ENCODE measurements at regions not wholly inside any gene's neighbourhood (a gene's known extent, or its start where the extent isn't known, plus 50 kb on each side); places are given as distances from the start of the nearest gene placed in this dataset.

- no peak for TF ChIP-seq ZNF830 (CRISPR knock-in tag; IDR thresholded peaks at IDR 0.05)
- no peak for TF ChIP-seq SLC30A9 (CRISPR knock-in tag; IDR thresholded peaks at IDR 0.05)
- no peak for TF ChIP-seq USF1 (CRISPR knock-in tag; IDR thresholded peaks at IDR 0.05)
- TF ChIP-seq NFE2 (IDR thresholded peaks at IDR 0.05; ENCODE audit: low read depth): peak; percentile 76
- no peak for TF ChIP-seq CREB3 (tag; conservative IDR thresholded peaks at IDR 0.05; ENCODE audit: low read depth)
- no peak for TF ChIP-seq RBM17 (IDR thresholded peaks at IDR 0.05; ENCODE audit: borderline replicate concordance, low read depth, low read length)
- no peak for TF ChIP-seq MXD1 (CRISPR knock-in tag; IDR thresholded peaks at IDR 0.05; ENCODE audit: borderline replicate concordance, poor library complexity, severe bottlenecking)
- TF ChIP-seq ZNF316 (IDR thresholded peaks at IDR 0.05): peak; percentile 94
- TF ChIP-seq JUND (IDR thresholded peaks at IDR 0.05; ENCODE audit: borderline replicate concordance, low read depth, low read length): no peak
- no peak for TF ChIP-seq JUND (tag; IDR thresholded peaks at IDR 0.05; ENCODE audit: borderline replicate concordance, low read depth, low read length)
- TF ChIP-seq SAP30 (IDR thresholded peaks at IDR 0.05; ENCODE audit: borderline replicate concordance, insufficient read depth, low read depth, low read length, poor library complexity, severe bottlenecking): no peak
- no peak for TF ChIP-seq BCOR (IDR thresholded peaks at IDR 0.05)
- no peak for TF ChIP-seq NR0B1 (IDR thresholded peaks at IDR 0.05; ENCODE audit: partially characterized antibody)
- TF ChIP-seq ARID4B (CRISPR knock-in tag; IDR thresholded peaks at IDR 0.05): no peak
- TF ChIP-seq GABPB1 (CRISPR knock-in tag; IDR thresholded peaks at IDR 0.05): no peak
- TF ChIP-seq ZFP91 (CRISPR knock-in tag; IDR thresholded peaks at IDR 0.05): no peak
- TF ChIP-seq ZNF23 (CRISPR knock-in tag; IDR thresholded peaks at IDR 0.05): no peak
- TF ChIP-seq JUN (IDR thresholded peaks at IDR 0.05; ENCODE audit: borderline replicate concordance, low read depth, low read length): no peak
- no peak for TF ChIP-seq JUN (CRISPR knock-in tag; IDR thresholded peaks at IDR 0.05; ENCODE audit: borderline replicate concordance)
- TF ChIP-seq PHF20 (IDR thresholded peaks at IDR 0.05; ENCODE audit: partially characterized antibody): no peak
Measured at GRCh38 chr4:4694296-4694772, 152.5 kb upstream of the STX18 start (continued).

Measured in K562 (cell line).